ENCODE measurements at regions not wholly inside any gene's neighbourhood (a gene's known extent, or its start where the extent isn't known, plus 50 kb on each side); places are given as distances from the start of the nearest gene placed in this dataset.

DNA sequence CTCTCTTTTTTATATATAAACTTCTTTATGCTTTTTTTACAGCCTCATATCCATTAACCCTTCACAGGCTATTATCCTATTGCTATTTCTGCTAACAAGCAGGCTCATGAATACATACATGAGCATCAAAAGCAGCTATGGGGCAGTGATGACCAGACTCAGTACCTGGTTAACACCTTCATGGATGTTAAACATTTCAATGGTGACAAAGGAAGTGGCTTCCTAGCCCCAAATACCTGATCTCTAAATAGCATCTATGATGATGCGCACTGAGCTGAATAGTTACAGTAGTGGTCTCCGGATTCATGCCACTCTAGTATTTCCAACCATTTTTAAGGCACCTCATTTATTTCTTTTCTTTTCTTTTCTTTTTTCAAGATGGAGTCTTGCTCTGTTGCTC, 101.1 kb downstream of the TM2D1 start:
- TF ChIP-seq, protein P1, sequence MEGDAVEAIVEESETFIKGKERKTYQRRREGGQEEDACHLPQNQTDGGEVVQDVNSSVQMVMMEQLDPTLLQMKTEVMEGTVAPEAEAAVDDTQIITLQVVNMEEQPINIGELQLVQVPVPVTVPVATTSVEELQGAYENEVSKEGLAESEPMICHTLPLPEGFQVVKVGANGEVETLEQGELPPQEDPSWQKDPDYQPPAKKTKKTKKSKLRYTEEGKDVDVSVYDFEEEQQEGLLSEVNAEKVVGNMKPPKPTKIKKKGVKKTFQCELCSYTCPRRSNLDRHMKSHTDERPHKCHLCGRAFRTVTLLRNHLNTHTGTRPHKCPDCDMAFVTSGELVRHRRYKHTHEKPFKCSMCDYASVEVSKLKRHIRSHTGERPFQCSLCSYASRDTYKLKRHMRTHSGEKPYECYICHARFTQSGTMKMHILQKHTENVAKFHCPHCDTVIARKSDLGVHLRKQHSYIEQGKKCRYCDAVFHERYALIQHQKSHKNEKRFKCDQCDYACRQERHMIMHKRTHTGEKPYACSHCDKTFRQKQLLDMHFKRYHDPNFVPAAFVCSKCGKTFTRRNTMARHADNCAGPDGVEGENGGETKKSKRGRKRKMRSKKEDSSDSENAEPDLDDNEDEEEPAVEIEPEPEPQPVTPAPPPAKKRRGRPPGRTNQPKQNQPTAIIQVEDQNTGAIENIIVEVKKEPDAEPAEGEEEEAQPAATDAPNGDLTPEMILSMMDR (IDR thresholded peaks at IDR 0.05; ENCODE audit: poor library complexity, severe bottlenecking): no peak
- TF ChIP-seq EZH2 (IDR thresholded peaks at IDR 0.05; ENCODE audit: borderline replicate concordance, insufficient read depth, low read length, poor library complexity, severe bottlenecking): no peak
- no peak for TF ChIP-seq TAF1 (IDR thresholded peaks at IDR 0.05; ENCODE audit: low read depth)

Data from neural cell (in vitro differentiated cells).